Endothelial cell of umbilical vein (primary cell): ENCODE measurements at regions not wholly inside any gene's neighbourhood (a gene's known extent, or its start where the extent isn't known, plus 50 kb on each side); places are given as distances from the start of the nearest gene placed in this dataset.

Source experiments
- BruUV-seq: library from RNA; stranded (reverse); fragments of 400-500 nt; replicated peaks from 2 replicates; lab custom pipeline; 2021; lab: Mats Ljungman, UMichigan
- CTCF ChIA-PET: fragments of 300-600, 350-600 bp; sonication (Branson Sonifier 250); formaldehyde crosslinking; loops from one replicate; lab custom pipeline; 2021; ENCODE audit warnings: antibody characterized with exemption, inconsistent platforms; lab: Charles Lee
- POLR2A ChIA-PET: fragments of 300-600, 350-600 bp; sonication (Branson Sonifier 250); formaldehyde crosslinking; loops from one replicate; lab custom pipeline; 2021; ENCODE audit warnings: antibody characterized with exemption, inconsistent platforms; lab: Charles Lee
- DNase-seq: peaks from one replicate; pipeline ENCODE4 v3.0.0-alpha.2; 2011; ENCODE audit warnings: low read depth, low spot score
- FAIRE-seq: peaks from 2 replicates; lab custom pipeline; 2011; peaks lifted over from hg19 to GRCh38; lab: Jason Lieb, UNC
- H2AFZ ChIP-seq: 2 replicates; pipeline ENCODE4 v1.6.0; 2012; ENCODE audit warnings: low read depth, low read length, control low read depth, inconsistent platforms
- H3K27ac ChIP-seq: 2 replicates; pipeline ENCODE4 v1.5.1; 2011; ENCODE audit warnings: low read depth, mild to moderate bottlenecking, control low read depth, low read length, moderate library complexity; ENCODE audit not compliant: insufficient read depth
- H3K27me3 ChIP-seq, 2 experiments: 2 replicates each; pipeline versions ENCODE4 v1.6.0 to v1.6.1; 2011; ENCODE audit warnings: low read length in 2 of 2, mixed read lengths in 1 of 2; ENCODE audit not compliant: control insufficient read depth in 2 of 2, insufficient read depth in 2 of 2
- H3K36me3 ChIP-seq, 2 experiments: 2 replicates in 1 of 2; 3 replicates in 1 of 2; pipeline ENCODE4 v1.5.1; 2011; ENCODE audit warnings: low read length in 2 of 2, mild to moderate bottlenecking in 1 of 2, moderate library complexity in 1 of 2; ENCODE audit not compliant: control insufficient read depth in 2 of 2, insufficient read depth in 2 of 2; ENCODE audit errors: extremely low read depth in 1 of 2
- H3K4me1 ChIP-seq: 3 replicates; pipeline ENCODE4 v1.5.1; 2011; ENCODE audit warnings: mild to moderate bottlenecking, low read length; ENCODE audit not compliant: control insufficient read depth, insufficient read depth; ENCODE audit errors: extremely low read depth
- H3K4me2 ChIP-seq: 2 replicates; pipeline ENCODE4 v1.6.1; 2011; ENCODE audit warnings: low read length, control low read depth, mixed read lengths; ENCODE audit not compliant: insufficient read depth
- H3K4me3 ChIP-seq, 3 experiments: fragments of 200-600 bp in 1 of 3; sonication (generic), shearing (Covaris generic) in 1 of 3; replicated peaks in 1 of 3; 2 replicates each; pipeline ENCODE4 v1.5.1; 2011 to 2016; ENCODE audit warnings: control low read depth in 3 of 3, low read length in 3 of 3, mild to moderate bottlenecking in 2 of 3, inconsistent platforms in 1 of 3, low read depth in 1 of 3, moderate library complexity in 1 of 3; ENCODE audit not compliant: insufficient read depth in 1 of 3
- H3K79me2 ChIP-seq: 2 replicates; pipeline ENCODE4 v1.6.0; 2012; ENCODE audit warnings: low read length, inconsistent platforms; ENCODE audit not compliant: control insufficient read depth, insufficient read depth
- H3K9ac ChIP-seq: replicated peaks from 2 replicates; pipeline ENCODE3; 2011; ENCODE audit warnings: low read length, control low read depth; ENCODE audit not compliant: insufficient read depth; ENCODE audit errors: extremely low read depth
- H3K9me1 ChIP-seq: replicated peaks from 3 replicates; pipeline ENCODE4 v1.6.0; 2011; ENCODE audit warnings: mild to moderate bottlenecking, low read length; ENCODE audit not compliant: control insufficient read depth, insufficient read depth; ENCODE audit errors: extremely low read depth
- H3K9me3 ChIP-seq: replicated peaks from 2 replicates; pipeline ENCODE4 v1.5.1; 2012; ENCODE audit warnings: low read length, inconsistent platforms; ENCODE audit not compliant: control insufficient read depth, insufficient read depth
- H4K20me1 ChIP-seq: replicated peaks from 2 replicates; pipeline ENCODE3; 2011; ENCODE audit warnings: mild to moderate bottlenecking, low read length; ENCODE audit not compliant: control insufficient read depth, insufficient read depth; ENCODE audit errors: extremely low read depth
- CTCF ChIP-seq, 2 donors: IDR thresholded peaks; 1 replicate in 1 of 2; 2 replicates in 1 of 2; pipeline ENCODE4 v1.5.1; 2011; ENCODE audit warnings: low read length in 2 of 2, mild to moderate bottlenecking in 2 of 2, moderate library complexity in 2 of 2, control low read depth in 1 of 2, inconsistent platforms in 1 of 2, low read depth in 1 of 2; ENCODE audit not compliant: insufficient read depth in 1 of 2; ENCODE audit errors: extremely low read depth in 1 of 2
- EZH2 ChIP-seq: IDR thresholded peaks from 2 replicates; pipeline ENCODE4 v1.6.1; 2012; ENCODE audit warnings: borderline replicate concordance, low read depth, mild to moderate bottlenecking, moderate library complexity, low read length, inconsistent platforms; ENCODE audit not compliant: severe bottlenecking
- FOS ChIP-seq: IDR thresholded peaks from 2 replicates; pipeline ENCODE4 v1.6.1; 2011; ENCODE audit warnings: mild to moderate bottlenecking, low read length, moderate library complexity, borderline replicate concordance; ENCODE audit not compliant: insufficient read depth
- GATA2 ChIP-seq: IDR thresholded peaks from 2 replicates; pipeline ENCODE4 v1.7.0; 2011; ENCODE audit warnings: low read depth, mild to moderate bottlenecking, moderate library complexity, mixed read lengths, low read length; ENCODE audit not compliant: insufficient read length, insufficient read depth
- JUN ChIP-seq: IDR thresholded peaks from 2 replicates; pipeline ENCODE4 v1.6.1; 2011; ENCODE audit warnings: borderline replicate concordance, low read depth; ENCODE audit not compliant: insufficient read length, insufficient read depth
- MYC ChIP-seq: IDR thresholded peaks from one replicate; pipeline ENCODE4 v1.6.1; 2011; ENCODE audit warnings: mild to moderate bottlenecking, low read depth, low read length
- POLR2A ChIP-seq: IDR thresholded peaks from 2 replicates; pipeline ENCODE4 v1.6.1; 2012; ENCODE audit warnings: low read depth, mild to moderate bottlenecking, control low read depth, low read length
- POLR2AphosphoS5 ChIP-seq: IDR thresholded peaks from 2 replicates; pipeline ENCODE4 v1.6.1; 2012; ENCODE audit warnings: low read depth, mild to moderate bottlenecking, control low read depth, low read length, moderate library complexity; ENCODE audit not compliant: insufficient read depth
- dilution Hi-C: fragments of 300-500 bp; cut with MboI; formaldehyde crosslinking; loops from one replicate; pipeline ENCODE4 v1.15.0; 2019; ENCODE audit warnings: low sequenced_read_pairs; ENCODE audit not compliant: extremely low pct_ligation_motif_present
- intact Hi-C: fragments of 100-400 bp; cut with micrococcal nuclease; formaldehyde crosslinking; loops from one replicate; pipeline ENCODE4 v1.10.0; 2022
- TF ChIP-seq, protein P1 (sequence below): IDR thresholded peaks from 2 replicates; pipeline ENCODE4 v1.6.1; 2011; ENCODE audit not compliant: insufficient read depth, insufficient read length

- no peaks in the 10 kb centered on the region for H3K36me3 ChIP-seq
- ChIA-PET POLR2A (no interaction called here), CTCF (interaction anchor here (1.1 kb wide), 1 partner anchor 612 kb away, joined by 3 read pairs; no protein-coding TSS in a partner anchor)
- H3K4me1 ChIP-seq = no peaks in the 10 kb centered on the region
- BruUV-seq = no TSS peak
- dilution Hi-C loops = no loop called here
- intact Hi-C loops = no loop called here
- H4K20me1 ChIP-seq = no peaks in the 10 kb centered on the region
- no peak overlapping the region for H3K9ac ChIP-seq
- DNase-seq (no peak), FAIRE-seq (no peak)
- no peak overlapping the region for H3K4me2 ChIP-seq
- no peaks in the 10 kb centered on the region for H3K9me1 ChIP-seq
- H2AFZ ChIP-seq = no peak overlapping the region
- H3K27me3 ChIP-seq = no peaks in the 10 kb centered on the region
- no peak overlapping the region for H3K27ac ChIP-seq
- TF ChIP-seq EZH2 (no peak), POLR2A (no peak), GATA2 (no peak), MYC (no peak), JUN (no peak), POLR2AphosphoS5 (no peak), CTCF (IDR thresholded peaks at IDR 0.05; ENCODE audit: extremely low read depth in 1 of 2, insufficient read depth in 1 of 2, low read depth in 1 of 2, low read length in 2 of 2) (no peak), FOS (no peak)
- TF ChIP-seq, protein P1, sequence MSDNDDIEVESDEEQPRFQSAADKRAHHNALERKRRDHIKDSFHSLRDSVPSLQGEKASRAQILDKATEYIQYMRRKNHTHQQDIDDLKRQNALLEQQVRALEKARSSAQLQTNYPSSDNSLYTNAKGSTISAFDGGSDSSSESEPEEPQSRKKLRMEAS = no peak
- no peaks in the 10 kb centered on the region for H3K9me3 ChIP-seq
- no peaks in the 10 kb centered on the region for H3K79me2 ChIP-seq
- no peak overlapping the region for H3K4me3 ChIP-seq
Measured at GRCh38 chr20:48008850-48009515, 223.7 kb upstream of the SULF2 start.
